NCI-H2081 (cell line): ENCODE measurements at regions not wholly inside any gene's neighbourhood (a gene's known extent, or its start where the extent isn't known, plus 50 kb on each side); places are given as distances from the start of the nearest gene placed in this dataset.

Experiments
- DNase-seq, 2 experiments: peaks; one replicate each; lab custom pipeline; 2025; lab: John Stamatoyannopoulos, UW

- DNase-seq, result no peak
These were observed 100.9 kb upstream of the ROPN1 start for GRCh38 chr3:124092811-124093210.

GRCh38 chr3:124094496-124094895, 102.6 kb upstream of the ROPN1 start:
- DNase-seq, result no peak

GRCh38 chr3:124097362-124098131, 105.6 kb upstream of the ROPN1 start:
- peak; percentile 25 to 62 for DNase-seq

GRCh38 chr3:124101643-124102042, 109.7 kb upstream of the ROPN1 start:
- no peak for DNase-seq

- no peak for DNase-seq
These were observed 115.4 kb upstream of the ROPN1 start for GRCh38 chr3:124107104-124107890.

GRCh38 chr3:124108446-124108845, 116.5 kb upstream of the ROPN1 start:
- no peak for DNase-seq

GRCh38 chr3:124113485-124113884, 121.6 kb upstream of the ROPN1 start:
- DNase-seq, result no peak

GRCh38 chr3:124115279-124115678, 123.4 kb upstream of the ROPN1 start:
- no peak for DNase-seq

GRCh38 chr3:124115956-124116355, 124.0 kb upstream of the ROPN1 start:
- no peak for DNase-seq

GRCh38 chr3:124116906-124117305, 125.0 kb upstream of the ROPN1 start:
- DNase-seq, result no peak

- no peak for DNase-seq
These were observed 125.6 kb upstream of the ROPN1 start for GRCh38 chr3:124117486-124117885.

GRCh38 chr3:124118397-124118796, 126.5 kb upstream of the ROPN1 start:
- DNase-seq, result no peak

GRCh38 chr3:124119056-124119716, 127.3 kb upstream of the ROPN1 start:
- DNase-seq, result no peak

GRCh38 chr3:124121379-124122312, 129.7 kb upstream of the ROPN1 start:
- DNase-seq, result no peak

- no peak for DNase-seq
These were observed 133.4 kb upstream of the ROPN1 start for GRCh38 chr3:124125315-124125714.

- DNase-seq, result peak; percentile 53 to 75
These were observed 134.6 kb upstream of the ROPN1 start for GRCh38 chr3:124126436-124127023.

- no peak for DNase-seq
These were observed 139.2 kb upstream of the ROPN1 start for GRCh38 chr3:124131158-124131557.

GRCh38 chr3:124131580-124131979, 139.7 kb upstream of the ROPN1 start:
- peak in 1 of 2 experiments; percentile 22 for DNase-seq

- no peak for DNase-seq
These were observed 140.9 kb upstream of the ROPN1 start for GRCh38 chr3:124132813-124133212.

- DNase-seq, result no peak
These were observed 141.5 kb upstream of the ROPN1 start for GRCh38 chr3:124133366-124133940.

- DNase-seq, result peak; percentile 56 to 86
These were observed 145.3 kb upstream of the ROPN1 start for GRCh38 chr3:124137216-124137615.
